ENCODE measurements at regions not wholly inside any gene's neighbourhood (a gene's known extent, or its start where the extent isn't known, plus 50 kb on each side); places are given as distances from the start of the nearest gene placed in this dataset.

DNA sequence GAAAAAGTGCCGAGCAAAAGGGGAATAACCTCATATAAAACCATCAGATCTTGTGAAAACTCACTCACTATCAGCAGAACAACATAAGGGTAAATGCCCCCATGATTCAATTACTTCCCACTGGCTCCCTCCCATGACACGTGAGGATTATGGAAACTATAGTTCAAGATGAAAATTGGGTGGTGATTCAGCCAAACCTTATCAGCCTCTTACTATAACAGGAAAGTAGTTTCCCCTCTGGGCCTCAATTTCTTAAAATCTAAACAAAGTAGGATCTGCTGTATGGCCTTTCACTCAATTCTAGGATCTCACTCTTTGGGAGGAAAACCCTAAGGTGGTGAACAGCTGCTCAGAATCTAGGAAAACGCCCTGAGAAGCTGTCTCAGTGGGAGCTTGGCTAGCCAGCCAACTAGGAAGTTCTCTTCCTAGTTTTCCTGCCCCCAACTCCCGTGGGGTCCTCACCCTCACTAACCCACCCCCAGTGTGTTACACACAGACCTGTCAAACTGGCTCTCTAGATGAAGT lies 1017.1 kb upstream of the HS3ST1 start:
- 3% methylated on average over 4 of the region's 4 CpGs for WGBS (ENCODE audit: low lambda C conversion rate)
- no peak overlapping the region for H3K27ac ChIP-seq (ENCODE audit: extremely low read length, insufficient read depth, low read length)
- no peaks in the 10 kb centered on the region for H3K27me3 ChIP-seq (ENCODE audit: control insufficient read depth in 1 of 2, insufficient read depth in 2 of 2, low read length in 2 of 2)
- H3K79me2 ChIP-seq (ENCODE audit: insufficient read depth, low read length), result no peaks in the 10 kb centered on the region
- TF ChIP-seq ZNF143 (CRISPR knock-in tag; IDR thresholded peaks at IDR 0.05) (no peak), HDAC1 (CRISPR knock-in tag; IDR thresholded peaks at IDR 0.05) (no peak), SRSF9 (IDR thresholded peaks at IDR 0.05; ENCODE audit: borderline replicate concordance, insufficient read depth, low read depth, low read length, poor library complexity, severe bottlenecking) (no peak), KDM3A (CRISPR knock-in tag; IDR thresholded peaks at IDR 0.05; ENCODE audit: low read depth) (no peak), HOXA7 (CRISPR knock-in tag; IDR thresholded peaks at IDR 0.05) (no peak), FOXM1 (CRISPR knock-in tag; IDR thresholded peaks at IDR 0.05) (no peak)
- TF ChIP-seq, protein P1, sequence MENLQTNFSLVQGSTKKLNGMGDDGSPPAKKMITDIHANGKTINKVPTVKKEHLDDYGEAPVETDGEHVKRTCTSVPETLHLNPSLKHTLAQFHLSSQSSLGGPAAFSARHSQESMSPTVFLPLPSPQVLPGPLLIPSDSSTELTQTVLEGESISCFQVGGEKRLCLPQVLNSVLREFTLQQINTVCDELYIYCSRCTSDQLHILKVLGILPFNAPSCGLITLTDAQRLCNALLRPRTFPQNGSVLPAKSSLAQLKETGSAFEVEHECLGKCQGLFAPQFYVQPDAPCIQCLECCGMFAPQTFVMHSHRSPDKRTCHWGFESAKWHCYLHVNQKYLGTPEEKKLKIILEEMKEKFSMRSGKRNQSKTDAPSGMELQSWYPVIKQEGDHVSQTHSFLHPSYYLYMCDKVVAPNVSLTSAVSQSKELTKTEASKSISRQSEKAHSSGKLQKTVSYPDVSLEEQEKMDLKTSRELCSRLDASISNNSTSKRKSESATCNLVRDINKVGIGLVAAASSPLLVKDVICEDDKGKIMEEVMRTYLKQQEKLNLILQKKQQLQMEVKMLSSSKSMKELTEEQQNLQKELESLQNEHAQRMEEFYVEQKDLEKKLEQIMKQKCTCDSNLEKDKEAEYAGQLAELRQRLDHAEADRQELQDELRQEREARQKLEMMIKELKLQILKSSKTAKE (CRISPR knock-in tag; IDR thresholded peaks at IDR 0.05; ENCODE audit: borderline replicate concordance), result no peak
- TF ChIP-seq, protein P2, sequence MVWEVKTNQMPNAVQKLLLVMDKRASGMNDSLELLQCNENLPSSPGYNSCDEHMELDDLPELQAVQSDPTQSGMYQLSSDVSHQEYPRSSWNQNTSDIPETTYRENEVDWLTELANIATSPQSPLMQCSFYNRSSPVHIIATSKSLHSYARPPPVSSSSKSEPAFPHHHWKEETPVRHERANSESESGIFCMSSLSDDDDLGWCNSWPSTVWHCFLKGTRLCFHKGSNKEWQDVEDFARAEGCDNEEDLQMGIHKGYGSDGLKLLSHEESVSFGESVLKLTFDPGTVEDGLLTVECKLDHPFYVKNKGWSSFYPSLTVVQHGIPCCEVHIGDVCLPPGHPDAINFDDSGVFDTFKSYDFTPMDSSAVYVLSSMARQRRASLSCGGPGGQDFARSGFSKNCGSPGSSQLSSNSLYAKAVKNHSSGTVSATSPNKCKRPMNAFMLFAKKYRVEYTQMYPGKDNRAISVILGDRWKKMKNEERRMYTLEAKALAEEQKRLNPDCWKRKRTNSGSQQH (CRISPR knock-in tag; IDR thresholded peaks at IDR 0.05; ENCODE audit: low read depth), result no peak
- TF ChIP-seq, protein P3, sequence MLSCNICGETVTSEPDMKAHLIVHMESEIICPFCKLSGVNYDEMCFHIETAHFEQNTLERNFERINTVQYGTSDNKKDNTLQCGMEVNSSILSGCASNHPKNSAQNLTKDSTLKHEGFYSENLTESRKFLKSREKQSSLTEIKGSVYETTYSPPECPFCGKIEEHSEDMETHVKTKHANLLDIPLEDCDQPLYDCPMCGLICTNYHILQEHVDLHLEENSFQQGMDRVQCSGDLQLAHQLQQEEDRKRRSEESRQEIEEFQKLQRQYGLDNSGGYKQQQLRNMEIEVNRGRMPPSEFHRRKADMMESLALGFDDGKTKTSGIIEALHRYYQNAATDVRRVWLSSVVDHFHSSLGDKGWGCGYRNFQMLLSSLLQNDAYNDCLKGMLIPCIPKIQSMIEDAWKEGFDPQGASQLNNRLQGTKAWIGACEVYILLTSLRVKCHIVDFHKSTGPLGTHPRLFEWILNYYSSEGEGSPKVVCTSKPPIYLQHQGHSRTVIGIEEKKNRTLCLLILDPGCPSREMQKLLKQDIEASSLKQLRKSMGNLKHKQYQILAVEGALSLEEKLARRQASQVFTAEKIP (CRISPR knock-in tag; IDR thresholded peaks at IDR 0.05; ENCODE audit: borderline replicate concordance), result no peak
- H3K4me3 ChIP-seq (replicated peaks in 1 of 3; ENCODE audit: insufficient read depth in 1 of 3, low read depth in 2 of 3, low read length in 3 of 3), result no peak overlapping the region
- ChIA-PET POLR2A (no interaction called here), CTCF (ENCODE audit: low intra/inter-chr PET ratio, low total read pairs) (no interaction called here)
- FAIRE-seq (no peak), DNase-seq (ENCODE audit: low spot score) (no peak), ATAC-seq (no peak)
- H3K36me3 ChIP-seq (replicated peaks in 1 of 2; ENCODE audit: control insufficient read depth in 1 of 2, insufficient read depth in 2 of 2, low read length in 2 of 2), result no peaks in the 10 kb centered on the region
- no peak overlapping the region for H3K4me2 ChIP-seq (ENCODE audit: low read depth, low read length)
- H4K20me1 ChIP-seq (ENCODE audit: insufficient read depth, low read length), result no peaks in the 10 kb centered on the region
- H2AFZ ChIP-seq (ENCODE audit: low read length), result no peak overlapping the region
- BruUV-seq (replicated peaks), result no TSS peak
- intact Hi-C loops (cut with micrococcal nuclease; ENCODE audit: unreplicated experiment) (no loop called here), in situ Hi-C loops (cut with HindIII; ENCODE audit: extremely low pct_ligation_motif_present, low pct_unique_long_range_greater_than_20kb) (no loop called here)
- peaks cover 5% of the 10 kb centered on the region; the same call in 1 of the 2 replicates for H3K9me3 ChIP-seq (ENCODE audit: low read length)
- H3K9ac ChIP-seq (ENCODE audit: insufficient read depth, low read depth, low read length), result no peak overlapping the region
- no peaks in the 10 kb centered on the region for H3K4me1 ChIP-seq (ENCODE audit: insufficient read depth, low read length)

Data from HepG2 (cell line).